Ovary (tissue), 3 donors: ENCODE measurements at regions not wholly inside any gene's neighbourhood (a gene's known extent, or its start where the extent isn't known, plus 50 kb on each side); places are given as distances from the start of the nearest gene placed in this dataset.

ENCODE experiments used
- EP300 ChIP-seq: sonication (generic); formaldehyde crosslinking; IDR thresholded peaks from one replicate; pipeline ENCODE4 v1.6.1; 2017; ENCODE audit warnings: antibody characterized with exemption
- TF ChIP-seq, protein P1 (sequence below), 3 donors: fragments of 450-650 bp in 2 of 3; fragments of 200-600 bp in 1 of 3; IDR thresholded peaks; one replicate each; pipeline versions ENCODE4 v1.5.1 to v1.8.0; 2016 to 2022; ENCODE audit warnings: antibody characterized with exemption in 3 of 3, mild to moderate bottlenecking in 1 of 3
- donor health status: DM: no; HTN: no; CAD: no.

GRCh38 chr20:23222531-23223200 is 127.9 kb upstream of the NXT1 start:
- TF ChIP-seq, protein P1, sequence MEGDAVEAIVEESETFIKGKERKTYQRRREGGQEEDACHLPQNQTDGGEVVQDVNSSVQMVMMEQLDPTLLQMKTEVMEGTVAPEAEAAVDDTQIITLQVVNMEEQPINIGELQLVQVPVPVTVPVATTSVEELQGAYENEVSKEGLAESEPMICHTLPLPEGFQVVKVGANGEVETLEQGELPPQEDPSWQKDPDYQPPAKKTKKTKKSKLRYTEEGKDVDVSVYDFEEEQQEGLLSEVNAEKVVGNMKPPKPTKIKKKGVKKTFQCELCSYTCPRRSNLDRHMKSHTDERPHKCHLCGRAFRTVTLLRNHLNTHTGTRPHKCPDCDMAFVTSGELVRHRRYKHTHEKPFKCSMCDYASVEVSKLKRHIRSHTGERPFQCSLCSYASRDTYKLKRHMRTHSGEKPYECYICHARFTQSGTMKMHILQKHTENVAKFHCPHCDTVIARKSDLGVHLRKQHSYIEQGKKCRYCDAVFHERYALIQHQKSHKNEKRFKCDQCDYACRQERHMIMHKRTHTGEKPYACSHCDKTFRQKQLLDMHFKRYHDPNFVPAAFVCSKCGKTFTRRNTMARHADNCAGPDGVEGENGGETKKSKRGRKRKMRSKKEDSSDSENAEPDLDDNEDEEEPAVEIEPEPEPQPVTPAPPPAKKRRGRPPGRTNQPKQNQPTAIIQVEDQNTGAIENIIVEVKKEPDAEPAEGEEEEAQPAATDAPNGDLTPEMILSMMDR (IDR thresholded peaks at IDR 0.05), result no peak
- no peak for TF ChIP-seq EP300
